ENCODE measurements at regions not wholly inside any gene's neighbourhood (a gene's known extent, or its start where the extent isn't known, plus 50 kb on each side); places are given as distances from the start of the nearest gene placed in this dataset.

- H3K9me3 Mint-ChIP-seq: peaks cover 3% of the 10 kb centered on the region
- no peaks in the 10 kb centered on the region for H3K4me1 Mint-ChIP-seq (ENCODE audit: low read depth)
- no peak overlapping the region for H3K27ac Mint-ChIP-seq
- H3K27me3 Mint-ChIP-seq (ENCODE audit: low read depth): no peaks in the 10 kb centered on the region
- H3K36me3 Mint-ChIP-seq (ENCODE audit: low read depth): no peaks in the 10 kb centered on the region
- H3K4me3 Mint-ChIP-seq: no peak overlapping the region
Measured at GRCh38 chr9:107952773-107953172, 463.2 kb upstream of the KLF4 start.

GRCh38 chr9:107951511-107951910 is 461.9 kb upstream of the KLF4 start:
- Mint-ChIP-seq H3K9me3 (peaks cover 3% of the 10 kb centered on the region), H3K4me1 (ENCODE audit: low read depth) (no peaks in the 10 kb centered on the region), H3K36me3 (ENCODE audit: low read depth) (no peaks in the 10 kb centered on the region), H3K27ac (no peak overlapping the region), H3K27me3 (ENCODE audit: low read depth) (no peaks in the 10 kb centered on the region), H3K4me3 (no peak overlapping the region)

- H3K4me1 Mint-ChIP-seq (ENCODE audit: low read depth): no peaks in the 10 kb centered on the region
- peaks cover 3% of the 10 kb centered on the region for H3K9me3 Mint-ChIP-seq
- no peaks in the 10 kb centered on the region for H3K36me3 Mint-ChIP-seq (ENCODE audit: low read depth)
- no peak overlapping the region for H3K27ac Mint-ChIP-seq
- H3K4me3 Mint-ChIP-seq: no peak overlapping the region
- no peaks in the 10 kb centered on the region for H3K27me3 Mint-ChIP-seq (ENCODE audit: low read depth)
Measured at GRCh38 chr9:107949061-107949460, 459.5 kb upstream of the KLF4 start.

GRCh38 chr9:107948601-107949000 is 459.0 kb upstream of the KLF4 start:
- no peaks in the 10 kb centered on the region for H3K4me1 Mint-ChIP-seq (ENCODE audit: low read depth)
- peaks cover 3% of the 10 kb centered on the region for H3K9me3 Mint-ChIP-seq
- no peak overlapping the region for H3K4me3 Mint-ChIP-seq
- no peaks in the 10 kb centered on the region for H3K36me3 Mint-ChIP-seq (ENCODE audit: low read depth)
- H3K27ac Mint-ChIP-seq: no peak overlapping the region
- no peaks in the 10 kb centered on the region for H3K27me3 Mint-ChIP-seq (ENCODE audit: low read depth)

GRCh38 chr9:107948086-107948485 is 458.5 kb upstream of the KLF4 start:
- no peaks in the 10 kb centered on the region for H3K36me3 Mint-ChIP-seq (ENCODE audit: low read depth)
- no peaks in the 10 kb centered on the region for H3K4me1 Mint-ChIP-seq (ENCODE audit: low read depth)
- no peaks in the 10 kb centered on the region for H3K27me3 Mint-ChIP-seq (ENCODE audit: low read depth)
- no peak overlapping the region for H3K4me3 Mint-ChIP-seq
- H3K9me3 Mint-ChIP-seq: peaks cover 4% of the 10 kb centered on the region
- H3K27ac Mint-ChIP-seq: no peak overlapping the region

GRCh38 chr9:107946364-107947141 is 457.0 kb upstream of the KLF4 start:
- Mint-ChIP-seq H3K27ac (no peak overlapping the region), H3K4me1 (ENCODE audit: low read depth) (no peaks in the 10 kb centered on the region), H3K27me3 (ENCODE audit: low read depth) (no peaks in the 10 kb centered on the region), H3K4me3 (no peak overlapping the region), H3K9me3 (peaks cover 6% of the 10 kb centered on the region), H3K36me3 (ENCODE audit: low read depth) (no peaks in the 10 kb centered on the region)

GRCh38 chr9:107945961-107946360 is 456.4 kb upstream of the KLF4 start:
- Mint-ChIP-seq H3K4me1 (ENCODE audit: low read depth) (no peaks in the 10 kb centered on the region), H3K4me3 (no peak overlapping the region), H3K36me3 (ENCODE audit: low read depth) (no peaks in the 10 kb centered on the region), H3K27me3 (ENCODE audit: low read depth) (no peaks in the 10 kb centered on the region), H3K9me3 (peaks cover 4% of the 10 kb centered on the region), H3K27ac (no peak overlapping the region)

GRCh38 chr9:107945493-107945892 is 455.9 kb upstream of the KLF4 start:
- no peaks in the 10 kb centered on the region for H3K36me3 Mint-ChIP-seq (ENCODE audit: low read depth)
- H3K27ac Mint-ChIP-seq: no peak overlapping the region
- H3K9me3 Mint-ChIP-seq: peaks cover 4% of the 10 kb centered on the region
- no peaks in the 10 kb centered on the region for H3K4me1 Mint-ChIP-seq (ENCODE audit: low read depth)
- H3K27me3 Mint-ChIP-seq (ENCODE audit: low read depth): no peaks in the 10 kb centered on the region
- H3K4me3 Mint-ChIP-seq: no peak overlapping the region

- H3K36me3 Mint-ChIP-seq (ENCODE audit: low read depth): no peaks in the 10 kb centered on the region
- H3K4me1 Mint-ChIP-seq (ENCODE audit: low read depth): no peaks in the 10 kb centered on the region
- no peaks in the 10 kb centered on the region for H3K27me3 Mint-ChIP-seq (ENCODE audit: low read depth)
- H3K27ac Mint-ChIP-seq: no peak overlapping the region
- H3K9me3 Mint-ChIP-seq: peaks cover 4% of the 10 kb centered on the region
- no peak overlapping the region for H3K4me3 Mint-ChIP-seq
Measured at GRCh38 chr9:107944387-107944786, 454.8 kb upstream of the KLF4 start.

- H3K4me3 Mint-ChIP-seq: no peak overlapping the region
Measured at GRCh38 chr9:107943901-107944300, 454.3 kb upstream of the KLF4 start.

GRCh38 chr9:107942856-107943255 is 453.3 kb upstream of the KLF4 start:
- peaks cover 4% of the 10 kb centered on the region for H3K9me3 Mint-ChIP-seq

More at GRCh38 chr9:107943901-107944300, 454.3 kb upstream of the KLF4 start:
- no peaks in the 10 kb centered on the region for H3K36me3 Mint-ChIP-seq (ENCODE audit: low read depth)
- H3K4me1 Mint-ChIP-seq (ENCODE audit: low read depth): no peaks in the 10 kb centered on the region
- peaks cover 4% of the 10 kb centered on the region for H3K9me3 Mint-ChIP-seq
- H3K27me3 Mint-ChIP-seq (ENCODE audit: low read depth): no peaks in the 10 kb centered on the region
- no peak overlapping the region for H3K27ac Mint-ChIP-seq

GRCh38 chr9:107942291-107942690 is 452.7 kb upstream of the KLF4 start:
- peaks cover 4% of the 10 kb centered on the region for H3K9me3 Mint-ChIP-seq
- H3K4me1 Mint-ChIP-seq (ENCODE audit: low read depth): no peaks in the 10 kb centered on the region
- no peaks in the 10 kb centered on the region for H3K27me3 Mint-ChIP-seq (ENCODE audit: low read depth)
- no peak overlapping the region for H3K27ac Mint-ChIP-seq
- no peak overlapping the region for H3K4me3 Mint-ChIP-seq
- no peaks in the 10 kb centered on the region for H3K36me3 Mint-ChIP-seq (ENCODE audit: low read depth)

More at GRCh38 chr9:107942856-107943255, 453.3 kb upstream of the KLF4 start:
- Mint-ChIP-seq H3K4me3 (no peak overlapping the region), H3K4me1 (ENCODE audit: low read depth) (no peaks in the 10 kb centered on the region), H3K27ac (no peak overlapping the region), H3K36me3 (ENCODE audit: low read depth) (no peaks in the 10 kb centered on the region), H3K27me3 (ENCODE audit: low read depth) (no peaks in the 10 kb centered on the region)

- Mint-ChIP-seq H3K27me3 (ENCODE audit: low read depth) (no peaks in the 10 kb centered on the region), H3K4me3 (no peak overlapping the region), H3K9me3 (peaks cover 4% of the 10 kb centered on the region), H3K4me1 (ENCODE audit: low read depth) (no peaks in the 10 kb centered on the region), H3K27ac (no peak overlapping the region), H3K36me3 (ENCODE audit: low read depth) (no peaks in the 10 kb centered on the region)
Measured at GRCh38 chr9:107940616-107941595, 451.3 kb upstream of the KLF4 start.

- Mint-ChIP-seq H3K36me3 (ENCODE audit: low read depth) (no peaks in the 10 kb centered on the region), H3K27ac (no peak overlapping the region), H3K4me3 (no peak overlapping the region), H3K27me3 (ENCODE audit: low read depth) (no peaks in the 10 kb centered on the region), H3K4me1 (ENCODE audit: low read depth) (no peaks in the 10 kb centered on the region), H3K9me3 (peaks cover 4% of the 10 kb centered on the region)
Measured at GRCh38 chr9:107938801-107939386, 449.3 kb upstream of the KLF4 start.
